ENCODE measurements at regions not wholly inside any gene's neighbourhood (a gene's known extent, or its start where the extent isn't known, plus 50 kb on each side); places are given as distances from the start of the nearest gene placed in this dataset.

DNA sequence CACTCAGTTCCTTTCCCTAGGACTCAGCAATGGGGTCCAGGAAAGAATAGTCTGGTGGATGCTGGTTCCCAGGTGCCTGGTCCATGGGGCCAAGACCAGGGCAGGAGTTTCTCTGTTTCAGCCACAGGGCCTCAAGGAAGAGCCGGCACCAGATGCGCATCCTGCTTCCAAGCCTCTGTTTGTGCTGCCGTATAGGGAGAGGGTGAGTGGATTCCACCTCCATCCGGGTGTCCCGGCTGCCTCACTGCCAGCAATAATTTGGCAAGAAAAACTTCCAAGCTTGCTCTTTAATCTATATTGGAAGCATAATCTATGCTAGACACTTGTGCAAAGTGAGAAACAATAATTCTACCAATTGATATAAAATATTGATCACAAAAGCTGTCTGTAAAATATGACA lies 261.2 kb upstream of the HS6ST1 start:
- Histone ChIP-seq H3K9ac (ENCODE audit: low read length) (no peak overlapping the region), H3K79me2 (ENCODE audit: low read length) (no peaks in the 10 kb centered on the region), H3K27ac (ENCODE audit: low read length) (no peak overlapping the region), H4K20me1 (ENCODE audit: insufficient read depth, low read length) (no peaks in the 10 kb centered on the region), H3F3A (ENCODE audit: insufficient read depth, low read length) (no peaks in the 10 kb centered on the region), H3K36me3 (replicated peaks; ENCODE audit: insufficient read depth, low read length) (no peaks in the 10 kb centered on the region), H3K9me2 (replicated peaks; ENCODE audit: insufficient read depth, low read length) (no peaks in the 10 kb centered on the region), H3K4me3 (ENCODE audit: low read length) (no peak overlapping the region), H3K9me3 (replicated peaks; ENCODE audit: insufficient read depth, low read length) (no peaks in the 10 kb centered on the region), H3K4me2 (ENCODE audit: low read depth, low read length) (no peak overlapping the region), H3K4me1 (ENCODE audit: low read length) (no peaks in the 10 kb centered on the region), H2AFZ (ENCODE audit: low read length) (no peak overlapping the region), H3K27me3 (replicated peaks; ENCODE audit: insufficient read depth, low read length) (no peaks in the 10 kb centered on the region)
- no peak for DNase-seq
- TF ChIP-seq EZH2phosphoT487 (IDR thresholded peaks at IDR 0.05; ENCODE audit: low read length) (no peak), EZH2 (optimal IDR thresholded peaks at IDR 0.05; ENCODE audit: low read depth, low read length) (no peak)
- TF ChIP-seq, protein P1, sequence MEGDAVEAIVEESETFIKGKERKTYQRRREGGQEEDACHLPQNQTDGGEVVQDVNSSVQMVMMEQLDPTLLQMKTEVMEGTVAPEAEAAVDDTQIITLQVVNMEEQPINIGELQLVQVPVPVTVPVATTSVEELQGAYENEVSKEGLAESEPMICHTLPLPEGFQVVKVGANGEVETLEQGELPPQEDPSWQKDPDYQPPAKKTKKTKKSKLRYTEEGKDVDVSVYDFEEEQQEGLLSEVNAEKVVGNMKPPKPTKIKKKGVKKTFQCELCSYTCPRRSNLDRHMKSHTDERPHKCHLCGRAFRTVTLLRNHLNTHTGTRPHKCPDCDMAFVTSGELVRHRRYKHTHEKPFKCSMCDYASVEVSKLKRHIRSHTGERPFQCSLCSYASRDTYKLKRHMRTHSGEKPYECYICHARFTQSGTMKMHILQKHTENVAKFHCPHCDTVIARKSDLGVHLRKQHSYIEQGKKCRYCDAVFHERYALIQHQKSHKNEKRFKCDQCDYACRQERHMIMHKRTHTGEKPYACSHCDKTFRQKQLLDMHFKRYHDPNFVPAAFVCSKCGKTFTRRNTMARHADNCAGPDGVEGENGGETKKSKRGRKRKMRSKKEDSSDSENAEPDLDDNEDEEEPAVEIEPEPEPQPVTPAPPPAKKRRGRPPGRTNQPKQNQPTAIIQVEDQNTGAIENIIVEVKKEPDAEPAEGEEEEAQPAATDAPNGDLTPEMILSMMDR (IDR thresholded peaks at IDR 0.05; ENCODE audit: low read length), result no peak

DNA sequence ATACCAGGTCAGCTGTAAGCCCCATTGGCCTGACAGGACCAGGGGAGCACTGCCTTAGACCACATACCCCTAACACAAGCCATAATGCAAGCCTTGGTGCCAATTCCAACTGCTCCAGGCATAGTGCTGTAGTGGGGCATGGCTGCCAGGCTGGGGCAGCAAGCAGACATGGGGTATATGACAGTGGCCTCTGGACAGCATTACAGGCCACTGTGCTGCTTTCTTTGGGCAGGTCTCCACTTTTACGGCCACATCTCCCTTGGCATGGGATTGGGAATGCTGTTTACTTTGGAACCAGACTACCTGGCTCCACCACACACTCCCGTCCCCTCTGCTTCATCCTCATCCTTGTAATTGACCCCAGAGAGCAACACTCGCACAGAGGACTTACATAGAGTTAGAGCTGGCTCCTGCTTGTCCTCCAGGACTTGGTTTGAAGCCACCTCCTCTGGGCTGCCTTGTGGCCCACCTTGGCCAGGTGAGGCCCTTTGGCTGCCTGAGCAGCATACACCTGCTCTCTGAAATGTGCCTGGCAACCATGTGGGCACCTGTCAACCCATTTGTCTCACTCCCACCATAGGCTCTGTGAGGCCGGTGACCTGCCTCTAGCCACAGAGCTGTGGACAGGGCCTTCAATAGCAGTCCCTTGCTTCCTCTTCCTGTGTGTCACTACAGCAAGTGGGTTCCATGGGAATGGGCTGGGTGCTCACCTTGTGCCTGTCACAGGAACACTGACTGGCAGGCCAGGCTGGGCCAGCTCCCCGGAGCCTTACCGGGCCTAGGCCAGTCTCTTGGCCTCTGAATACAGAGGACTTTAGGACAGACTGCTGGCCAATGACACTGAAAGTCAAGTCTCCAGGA lies 262.6 kb upstream of the HS6ST1 start:
- no peak overlapping the region for H3K9ac ChIP-seq (ENCODE audit: low read length)
- H2AFZ ChIP-seq (ENCODE audit: low read length), result no peak overlapping the region
- H3K4me1 ChIP-seq (ENCODE audit: low read length), result no peaks in the 10 kb centered on the region
- no peaks in the 10 kb centered on the region for H3F3A ChIP-seq (ENCODE audit: insufficient read depth, low read length)
- no peak for DNase-seq
- H3K79me2 ChIP-seq (ENCODE audit: low read length), result no peaks in the 10 kb centered on the region
- H4K20me1 ChIP-seq (ENCODE audit: insufficient read depth, low read length), result no peaks in the 10 kb centered on the region
- H3K27me3 ChIP-seq (replicated peaks; ENCODE audit: insufficient read depth, low read length), result no peaks in the 10 kb centered on the region
- no peak overlapping the region for H3K4me2 ChIP-seq (ENCODE audit: low read depth, low read length)
- no peaks in the 10 kb centered on the region for H3K9me3 ChIP-seq (replicated peaks; ENCODE audit: insufficient read depth, low read length)
- H3K9me2 ChIP-seq (replicated peaks; ENCODE audit: insufficient read depth, low read length), result no peaks in the 10 kb centered on the region
- no peak overlapping the region for H3K4me3 ChIP-seq (ENCODE audit: low read length)
- TF ChIP-seq EZH2phosphoT487 (IDR thresholded peaks at IDR 0.05; ENCODE audit: low read length) (no peak), EZH2 (optimal IDR thresholded peaks at IDR 0.05; ENCODE audit: low read depth, low read length) (no peak)
- TF ChIP-seq, protein P1 (IDR thresholded peaks at IDR 0.05; ENCODE audit: low read length), result no peak
- no peak overlapping the region for H3K27ac ChIP-seq (ENCODE audit: low read length)
- no peaks in the 10 kb centered on the region for H3K36me3 ChIP-seq (replicated peaks; ENCODE audit: insufficient read depth, low read length)

DNA sequence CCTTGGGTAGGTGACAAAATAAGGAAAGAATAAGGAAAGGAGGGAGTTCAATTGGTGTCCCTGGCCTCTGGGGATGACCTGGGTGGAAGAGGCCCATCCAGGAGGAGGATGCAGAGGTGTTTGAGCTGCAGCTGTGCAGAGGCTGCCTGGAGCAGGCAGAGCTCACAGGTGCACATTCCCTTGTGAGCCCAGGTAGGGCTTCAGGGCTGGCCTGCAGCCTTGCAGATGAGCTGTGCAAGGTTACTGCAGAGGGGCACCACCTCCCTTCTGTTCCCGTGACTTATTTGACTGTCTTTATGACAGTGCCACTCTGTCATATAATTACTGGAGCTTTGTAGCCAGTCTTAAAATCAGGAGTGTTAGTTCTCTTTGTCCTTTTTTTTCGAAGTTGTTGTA lies 263.2 kb upstream of the HS6ST1 start:
- H3K9me3 ChIP-seq (replicated peaks; ENCODE audit: insufficient read depth, low read length), result no peaks in the 10 kb centered on the region

More for the DNA sequence above, 263.2 kb upstream of the HS6ST1 start:
- Histone ChIP-seq H3K27ac (ENCODE audit: low read length) (no peak overlapping the region), H3K79me2 (ENCODE audit: low read length) (no peaks in the 10 kb centered on the region), H3K36me3 (replicated peaks; ENCODE audit: insufficient read depth, low read length) (no peaks in the 10 kb centered on the region), H3K9me2 (replicated peaks; ENCODE audit: insufficient read depth, low read length) (no peaks in the 10 kb centered on the region), H2AFZ (ENCODE audit: low read length) (no peak overlapping the region), H3K27me3 (replicated peaks; ENCODE audit: insufficient read depth, low read length) (no peaks in the 10 kb centered on the region), H3K9ac (ENCODE audit: low read length) (no peak overlapping the region), H3F3A (ENCODE audit: insufficient read depth, low read length) (no peaks in the 10 kb centered on the region), H3K4me1 (ENCODE audit: low read length) (no peaks in the 10 kb centered on the region), H3K4me2 (ENCODE audit: low read depth, low read length) (no peak overlapping the region), H3K4me3 (ENCODE audit: low read length) (no peak overlapping the region), H4K20me1 (ENCODE audit: insufficient read depth, low read length) (no peaks in the 10 kb centered on the region)
- no peak for DNase-seq
- TF ChIP-seq EZH2phosphoT487 (IDR thresholded peaks at IDR 0.05; ENCODE audit: low read length), result no peak
- TF ChIP-seq EZH2 (optimal IDR thresholded peaks at IDR 0.05; ENCODE audit: low read depth, low read length), result no peak
- TF ChIP-seq, protein P1 (IDR thresholded peaks at IDR 0.05; ENCODE audit: low read length), result no peak
